Caco-2 (cell line): ENCODE measurements at regions not wholly inside any gene's neighbourhood (a gene's known extent, or its start where the extent isn't known, plus 50 kb on each side); places are given as distances from the start of the nearest gene placed in this dataset.

ENCODE experiments used
- BruUV-seq: library from RNA; stranded (reverse); fragments of 400-500 nt; replicated peaks from 2 replicates; lab custom pipeline; 2021; lab: Mats Ljungman, UMichigan
- CTCF ChIA-PET: fragments of 300-600 bp; sonication (Branson Sonifier 250); formaldehyde crosslinking; loops from one replicate; lab custom pipeline; 2022; ENCODE audit warnings: antibody characterized with exemption; lab: Charles Lee
- POLR2A ChIA-PET: fragments of 300-600 bp; sonication (Branson Sonifier 250); formaldehyde crosslinking; loops from one replicate; lab custom pipeline; 2022; ENCODE audit warnings: antibody characterized with exemption; lab: Charles Lee
- DNase-seq, 2 experiments: peaks; one replicate each; pipeline versions ENCODE4 v3.0.0 to v3.0.0-alpha.2; 2020 to 2022
- H3K27me3 ChIP-seq: replicated peaks from 2 replicates; pipeline ENCODE4 v1.6.0; 2011; ENCODE audit warnings: low read length; ENCODE audit not compliant: control insufficient read depth, insufficient read depth
- H3K36me3 ChIP-seq: 2 replicates; pipeline ENCODE4 v1.5.1; 2011; ENCODE audit warnings: low read length; ENCODE audit not compliant: control insufficient read depth, insufficient read depth
- H3K4me1 ChIP-seq: fragments of 250-450 bp; sonication (Bioruptor Pico); 2 replicates; pipeline ENCODE4 v1.5.1; 2020; ENCODE audit warnings: mild to moderate bottlenecking
- H3K4me3 ChIP-seq: 2 replicates; pipeline ENCODE4 v1.5.1; 2011; ENCODE audit warnings: low read depth, mild to moderate bottlenecking, control low read depth, low read length
- H3K9me3 ChIP-seq: fragments of 250-450 bp; sonication (Bioruptor Pico); 2 replicates; pipeline ENCODE4 v1.5.1; 2020; ENCODE audit warnings: mild to moderate bottlenecking, moderate library complexity
- H3K27ac Mint-ChIP-seq: one replicate; pipeline ENCODE4 v1.8.0; 2022; ENCODE audit warnings: mixed read lengths; ENCODE audit not compliant: unreplicated experiment
- H3K27me3 Mint-ChIP-seq: one replicate; pipeline ENCODE4 v1.8.0; 2022; ENCODE audit warnings: mixed read lengths; ENCODE audit not compliant: insufficient read depth, unreplicated experiment
- H3K36me3 Mint-ChIP-seq: one replicate; pipeline ENCODE4 v1.8.0; 2022; ENCODE audit warnings: mild to moderate bottlenecking, mixed read lengths; ENCODE audit not compliant: insufficient read depth, unreplicated experiment
- H3K4me1 Mint-ChIP-seq: one replicate; pipeline ENCODE4 v1.8.0; 2022; ENCODE audit warnings: low read depth, mixed read lengths; ENCODE audit not compliant: unreplicated experiment
- H3K4me3 Mint-ChIP-seq: one replicate; pipeline ENCODE4 v1.8.0; 2022; ENCODE audit warnings: mild to moderate bottlenecking, moderate library complexity, mixed read lengths; ENCODE audit not compliant: unreplicated experiment
- H3K9me3 Mint-ChIP-seq: one replicate; pipeline ENCODE4 v1.8.0; 2022; ENCODE audit warnings: mixed read lengths; ENCODE audit not compliant: unreplicated experiment
- CTCF ChIP-seq, 2 experiments: fragments of 200-600 bp in 1 of 2; IDR thresholded peaks; 1 replicate in 1 of 2; 2 replicates in 1 of 2; pipeline versions ENCODE4 v1.5.1 to v1.8.0; 2011 to 2022; ENCODE audit warnings: antibody characterized with exemption in 1 of 2, control low read depth in 1 of 2, inconsistent platforms in 1 of 2, low read depth in 1 of 2, low read length in 1 of 2, mild to moderate bottlenecking in 1 of 2, moderate library complexity in 1 of 2; ENCODE audit not compliant: insufficient read depth in 1 of 2, severe bottlenecking in 1 of 2, unreplicated experiment in 1 of 2
- intact Hi-C: fragments of 100-400 bp; cut with micrococcal nuclease; formaldehyde crosslinking; loops from one replicate; pipeline ENCODE4 v1.10.0; 2022; ENCODE audit not compliant: unreplicated experiment

DNA sequence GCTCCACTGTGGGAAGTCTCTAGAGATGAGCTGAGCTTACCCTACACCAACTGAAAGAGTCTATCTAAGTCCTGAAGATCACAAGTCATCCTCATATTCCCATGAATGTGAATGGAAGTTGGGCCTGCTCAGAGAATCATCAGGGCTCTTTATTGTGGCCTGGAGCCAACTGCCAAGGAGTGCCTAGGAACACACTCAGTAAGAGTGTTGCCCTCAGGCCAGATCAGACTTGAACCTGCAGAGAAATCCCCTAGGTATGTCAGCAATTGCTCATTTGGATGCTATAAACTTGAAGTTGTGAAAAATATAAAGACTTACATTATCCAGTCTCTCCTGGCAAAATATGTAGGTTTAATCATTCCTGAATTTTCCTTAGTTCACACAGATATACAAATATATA lies 1070.2 kb downstream of the EFNB2 start:
- no peak overlapping the region for H3K4me3 Mint-ChIP-seq
- POLR2A ChIA-PET: no interaction called here
- no peaks in the 10 kb centered on the region for H3K9me3 Mint-ChIP-seq
- CTCF ChIA-PET: no interaction called here
- no peaks in the 10 kb centered on the region for H3K27me3 Mint-ChIP-seq
- intact Hi-C loops: no loop called here
- Histone ChIP-seq H3K4me1 (no peaks in the 10 kb centered on the region), H3K27me3 (no peaks in the 10 kb centered on the region), H3K36me3 (no peaks in the 10 kb centered on the region), H3K9me3 (no peaks in the 10 kb centered on the region), H3K4me3 (no peak overlapping the region)
- H3K4me1 Mint-ChIP-seq: no peaks in the 10 kb centered on the region
- no peak overlapping the region for H3K27ac Mint-ChIP-seq
- H3K36me3 Mint-ChIP-seq: no peaks in the 10 kb centered on the region
- no peak for DNase-seq
- TF ChIP-seq CTCF (IDR thresholded peaks at IDR 0.05; ENCODE audit: insufficient read depth in 1 of 2, low read depth in 1 of 2, low read length in 1 of 2, severe bottlenecking in 1 of 2, unreplicated experiment in 1 of 2): no peak
- BruUV-seq: no TSS peak

DNA sequence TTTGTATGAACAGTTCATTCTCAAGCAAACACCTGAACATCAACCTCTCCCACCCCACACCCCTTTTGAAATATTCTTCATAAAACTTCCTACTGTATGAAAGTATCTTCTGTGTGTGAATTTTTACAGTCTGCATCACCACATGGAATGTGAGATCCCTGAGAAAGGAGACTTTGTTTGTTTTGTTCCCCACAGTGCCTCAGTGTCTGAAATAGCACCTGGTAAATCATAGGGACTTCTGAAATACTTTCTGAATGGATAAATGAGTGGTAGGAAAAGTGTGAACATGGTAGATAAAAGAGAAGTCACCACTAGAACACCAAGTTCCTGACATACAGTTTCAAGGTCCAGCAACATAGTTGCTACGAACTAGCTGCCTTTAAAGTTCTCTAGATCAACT lies 1071.2 kb downstream of the EFNB2 start:
- Mint-ChIP-seq H3K27ac (no peak overlapping the region), H3K36me3 (no peaks in the 10 kb centered on the region), H3K4me3 (no peak overlapping the region), H3K27me3 (no peaks in the 10 kb centered on the region), H3K4me1 (no peaks in the 10 kb centered on the region), H3K9me3 (no peaks in the 10 kb centered on the region)
- no peaks in the 10 kb centered on the region for H3K9me3 ChIP-seq
- ChIA-PET POLR2A (no interaction called here), CTCF (no interaction called here)
- no peak for TF ChIP-seq CTCF (IDR thresholded peaks at IDR 0.05; ENCODE audit: insufficient read depth in 1 of 2, low read depth in 1 of 2, low read length in 1 of 2, severe bottlenecking in 1 of 2, unreplicated experiment in 1 of 2)
- intact Hi-C loops: no loop called here
- DNase-seq: no peak
- H3K4me1 ChIP-seq: no peaks in the 10 kb centered on the region
- no peak overlapping the region for H3K4me3 ChIP-seq
- H3K27me3 ChIP-seq: no peaks in the 10 kb centered on the region
- H3K36me3 ChIP-seq: no peaks in the 10 kb centered on the region
- no TSS peak for BruUV-seq

- DNase-seq: no peak
- no TSS peak for BruUV-seq
- POLR2A ChIA-PET: no interaction called here
- no peaks in the 10 kb centered on the region for H3K9me3 ChIP-seq
- H3K36me3 Mint-ChIP-seq: no peaks in the 10 kb centered on the region
- no peak overlapping the region for H3K4me3 Mint-ChIP-seq
- H3K4me3 ChIP-seq: no peak overlapping the region
- H3K4me1 ChIP-seq: no peaks in the 10 kb centered on the region
- no peaks in the 10 kb centered on the region for H3K27me3 Mint-ChIP-seq
- CTCF ChIA-PET: no interaction called here
- TF ChIP-seq CTCF (IDR thresholded peaks at IDR 0.05; ENCODE audit: insufficient read depth in 1 of 2, low read depth in 1 of 2, low read length in 1 of 2, severe bottlenecking in 1 of 2, unreplicated experiment in 1 of 2): no peak
- no peaks in the 10 kb centered on the region for H3K9me3 Mint-ChIP-seq
- no peaks in the 10 kb centered on the region for H3K27me3 ChIP-seq
- intact Hi-C loops: no loop called here
- no peaks in the 10 kb centered on the region for H3K4me1 Mint-ChIP-seq
- no peak overlapping the region for H3K27ac Mint-ChIP-seq
- no peaks in the 10 kb centered on the region for H3K36me3 ChIP-seq
These were observed 1072.4 kb downstream of the EFNB2 start for GRCh38 chr13:105463011-105463501.
